SK-N-SH (cell line): ENCODE measurements at regions not wholly inside any gene's neighbourhood (a gene's known extent, or its start where the extent isn't known, plus 50 kb on each side); places are given as distances from the start of the nearest gene placed in this dataset.

Experiments used
- CTCF ChIA-PET: fragments of 300-600, 350-600 bp; formaldehyde crosslinking; extraction: SDS; loops from one replicate; lab custom pipeline; 2021; lab: Yijun Ruan, JAX
- POLR2A ChIA-PET: fragments of 350-600 bp; sonication (Branson Sonifier 250); formaldehyde crosslinking; extraction: SDS; loops from one replicate; lab custom pipeline; 2020; ENCODE audit warnings: antibody characterized with exemption, inconsistent platforms; lab: Yijun Ruan, JAX
- DNase-seq: peaks from one replicate; pipeline ENCODE4 v3.0.0; 2012
- H2AFZ ChIP-seq: fragments of 200-600 bp; sonication (generic); 2 replicates; pipeline ENCODE4 v1.8.1; 2016; ENCODE audit warnings: antibody characterized with exemption, mild to moderate bottlenecking, low read depth
- H3F3A ChIP-seq: fragments of 200-600 bp; sonication (generic); replicated peaks from 2 replicates; pipeline ENCODE3; 2016; ENCODE audit warnings: antibody characterized with exemption, mild to moderate bottlenecking; ENCODE audit not compliant: insufficient read depth
- H3K27ac ChIP-seq, 2 experiments: fragments of 200-500 bp in 1 of 2; fragments of 200-600 bp in 1 of 2; sonication (Bioruptor generic) in 1 of 2; sonication (generic), shearing (Covaris generic) in 1 of 2; 2 replicates each; pipeline versions ENCODE4 v1.5.1 to v1.6.1; 2014 to 2016; ENCODE audit warnings: low read depth in 2 of 2, inconsistent platforms in 1 of 2, low read length in 1 of 2, mild to moderate bottlenecking in 1 of 2, mixed read lengths in 1 of 2
- H3K27me3 ChIP-seq: fragments of 200-600 bp; sonication (generic), shearing (Covaris generic); 2 replicates; pipeline ENCODE4 v1.6.1; 2016; ENCODE audit warnings: mixed run types; ENCODE audit not compliant: insufficient read depth
- H3K36me3 ChIP-seq, 2 experiments: fragments of 200-500 bp in 1 of 2; fragments of 200-600 bp in 1 of 2; sonication (Bioruptor generic) in 1 of 2; sonication (generic) in 1 of 2; replicated peaks in 1 of 2; 2 replicates each; pipeline versions ENCODE3 to v1.5.1; 2014 to 2016; ENCODE audit warnings: low read length in 1 of 2, mild to moderate bottlenecking in 1 of 2; ENCODE audit not compliant: insufficient read depth in 2 of 2, control insufficient read depth in 1 of 2
- H3K4me1 ChIP-seq, 2 experiments: fragments of 200-500 bp in 1 of 2; fragments of 200-600 bp in 1 of 2; sonication (Bioruptor generic) in 1 of 2; sonication (generic), shearing (Covaris generic) in 1 of 2; 2 replicates each; pipeline versions ENCODE4 v1.5.1 to v1.6.1; 2014 to 2016; ENCODE audit warnings: low read depth in 1 of 2, low read length in 1 of 2, mixed run types in 1 of 2; ENCODE audit not compliant: insufficient read depth in 2 of 2, control insufficient read depth in 1 of 2
- H3K4me2 ChIP-seq: fragments of 200-600 bp; sonication (generic), shearing (Covaris generic); 2 replicates; pipeline ENCODE4 v1.6.1; 2017; ENCODE audit warnings: mixed run types
- H3K4me3 ChIP-seq, 2 experiments: fragments of 200-500 bp in 1 of 2; fragments of 200-600 bp in 1 of 2; sonication (Bioruptor generic) in 1 of 2; sonication (generic), shearing (Covaris generic) in 1 of 2; 2 replicates each; pipeline versions ENCODE4 v1.5.1 to v1.8.1; 2014 to 2016; ENCODE audit warnings: low read depth in 2 of 2, inconsistent platforms in 1 of 2, low read length in 1 of 2, mild to moderate bottlenecking in 1 of 2, mixed read lengths in 1 of 2, moderate library complexity in 1 of 2
- H3K79me2 ChIP-seq: fragments of 200-600 bp; sonication (generic); 2 replicates; pipeline ENCODE4 v1.8.1; 2017; ENCODE audit warnings: mild to moderate bottlenecking; ENCODE audit not compliant: insufficient read depth
- H3K9ac ChIP-seq: fragments of 200-600 bp; sonication (generic); 2 replicates; pipeline ENCODE4 v1.6.1; 2017; ENCODE audit warnings: mixed run types
- H3K9me2 ChIP-seq: fragments of 200-600 bp; sonication (generic); 2 replicates; pipeline ENCODE4 v1.6.1; 2017; ENCODE audit warnings: mixed run types
- H3K9me3 ChIP-seq: fragments of 200-600 bp; sonication (generic); 2 replicates; pipeline ENCODE4 v1.6.1; 2017; ENCODE audit warnings: mixed run types, mild to moderate bottlenecking, moderate library complexity
- H4K20me1 ChIP-seq: fragments of 200-600 bp; sonication (generic); 2 replicates; pipeline ENCODE4 v1.6.1; 2017; ENCODE audit warnings: mild to moderate bottlenecking, mixed run types; ENCODE audit not compliant: insufficient read depth
- EP300 ChIP-seq, 2 experiments: IDR thresholded peaks; 2 replicates each; pipeline versions ENCODE4 v1.4.0 to v1.6.1; 2012; ENCODE audit warnings: borderline replicate concordance in 1 of 2, low read depth in 1 of 2, low read length in 1 of 2
- EZH2phosphoT487 ChIP-seq: fragments of 200-600 bp; sonication (generic); IDR thresholded peaks from 2 replicates; pipeline ENCODE4 v1.6.1; 2017; ENCODE audit warnings: low read depth, mixed run types, mild to moderate bottlenecking, antibody characterized with exemption, moderate library complexity, borderline replicate concordance
- FOSL2 ChIP-seq: IDR thresholded peaks from 2 replicates; pipeline ENCODE4 v1.4.0; 2012; ENCODE audit warnings: low read depth, mild to moderate bottlenecking, moderate library complexity, borderline replicate concordance
- FOXJ3 ChIP-seq: sonication (generic); formaldehyde crosslinking; IDR thresholded peaks from 2 replicates; pipeline ENCODE4 v1.5.1; 2020; ENCODE audit warnings: mild to moderate bottlenecking, missing genetic modification reagents
- FOXM1 ChIP-seq: IDR thresholded peaks from 2 replicates; pipeline ENCODE4 v1.4.0; 2012; ENCODE audit warnings: low read depth, mild to moderate bottlenecking
- NFIC ChIP-seq: IDR thresholded peaks from 2 replicates; pipeline ENCODE4 v1.4.0; 2012; ENCODE audit warnings: borderline replicate concordance
- RAD21 ChIP-seq: IDR thresholded peaks from 2 replicates; pipeline ENCODE4 v1.6.1; 2012; ENCODE audit warnings: mild to moderate bottlenecking, low read length
- RXRA ChIP-seq: IDR thresholded peaks from 2 replicates; pipeline ENCODE4 v1.4.0; 2012; ENCODE audit warnings: low read depth, mild to moderate bottlenecking, borderline replicate concordance
- SIN3A ChIP-seq: IDR thresholded peaks from 2 replicates; pipeline ENCODE4 v1.6.1; 2012; ENCODE audit warnings: low read depth, mild to moderate bottlenecking, low read length, moderate library complexity, borderline replicate concordance
- SMC3 ChIP-seq: IDR thresholded peaks from 2 replicates; pipeline ENCODE4 v1.6.1; 2012; ENCODE audit warnings: low read depth, low read length, improper control_type of control experiment
- TAF1 ChIP-seq: IDR thresholded peaks from 2 replicates; pipeline ENCODE4 v1.6.1; 2012; ENCODE audit warnings: low read depth, mild to moderate bottlenecking, low read length, moderate library complexity, borderline replicate concordance
- TEAD4 ChIP-seq: IDR thresholded peaks from 2 replicates; pipeline ENCODE4 v1.4.0; 2012; ENCODE audit warnings: mild to moderate bottlenecking, borderline replicate concordance; ENCODE audit not compliant: insufficient read depth
- WGBS: methylation state at CpG from one replicate; pipeline ENCODE4 v1.1.6; 2017; ENCODE audit warnings: low lambda C conversion rate; 5-methylcytosine and 5-hydroxymethylcytosine counted together
- TF ChIP-seq, protein P1 (sequence below): fragments of 200-600 bp; sonication (generic); IDR thresholded peaks from 2 replicates; pipeline ENCODE4 v1.6.1; 2017; ENCODE audit warnings: antibody characterized with exemption, mild to moderate bottlenecking, moderate library complexity
- TF ChIP-seq, protein P2 (sequence below): IDR thresholded peaks from 2 replicates; pipeline ENCODE4 v1.4.0; 2012; ENCODE audit warnings: low read depth
- TF ChIP-seq, protein P3 (sequence below): IDR thresholded peaks from 2 replicates; pipeline ENCODE4 v1.6.1; 2012; ENCODE audit warnings: mild to moderate bottlenecking, low read depth, low read length, moderate library complexity
- TF ChIP-seq, protein P4 (sequence below): IDR thresholded peaks from 2 replicates; pipeline ENCODE4 v1.4.0; 2012; ENCODE audit warnings: low read depth, borderline replicate concordance

DNA sequence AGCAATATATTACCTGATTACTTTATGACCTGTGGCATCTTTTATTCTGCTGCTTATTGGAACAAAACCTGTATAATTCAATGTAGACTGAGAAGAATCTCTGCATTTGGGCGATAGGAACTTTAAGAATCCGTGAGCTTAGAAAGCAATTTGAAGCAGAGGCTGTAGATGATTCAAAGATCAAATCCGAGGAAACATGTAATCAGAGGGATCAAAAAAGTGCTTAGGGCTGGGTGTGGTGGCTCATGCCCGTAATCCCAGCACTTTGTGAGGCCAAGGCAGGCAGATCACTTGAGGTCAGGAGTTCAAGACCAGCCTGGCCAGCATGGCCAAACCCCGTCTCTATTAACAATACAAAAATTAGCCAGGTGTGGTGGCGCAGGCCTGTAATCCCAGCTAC lies 198.4 kb downstream of the MTX2 start:
- Histone ChIP-seq H3K27me3 (no peaks in the 10 kb centered on the region), H3K79me2 (no peaks in the 10 kb centered on the region), H3K9ac (no peak overlapping the region), H3F3A (no peaks in the 10 kb centered on the region), H2AFZ (no peak overlapping the region), H3K4me2 (no peak overlapping the region), H3K9me2 (no peaks in the 10 kb centered on the region), H3K4me1 (peaks cover 0 to 17% of the 10 kb centered on the region in 2 experiments; a peak in 3 of 4 replicates), H3K36me3 (no peaks in the 10 kb centered on the region), H3K27ac (no peak overlapping the region), H3K9me3 (no peaks in the 10 kb centered on the region), H4K20me1 (no peaks in the 10 kb centered on the region), H3K4me3 (no peak overlapping the region)
- TF ChIP-seq RAD21 (no peak), FOSL2 (no peak), NFIC (no peak), SMC3 (no peak), FOXM1 (no peak), EP300 (IDR thresholded peaks at IDR 0.05; ENCODE audit: borderline replicate concordance in 1 of 2, low read depth in 1 of 2, low read length in 1 of 2) (no peak), TEAD4 (no peak), TAF1 (no peak), SIN3A (no peak), RXRA (no peak), FOXJ3 (CRISPR knock-in tag) (no peak), EZH2phosphoT487 (no peak)
- TF ChIP-seq, protein P1, sequence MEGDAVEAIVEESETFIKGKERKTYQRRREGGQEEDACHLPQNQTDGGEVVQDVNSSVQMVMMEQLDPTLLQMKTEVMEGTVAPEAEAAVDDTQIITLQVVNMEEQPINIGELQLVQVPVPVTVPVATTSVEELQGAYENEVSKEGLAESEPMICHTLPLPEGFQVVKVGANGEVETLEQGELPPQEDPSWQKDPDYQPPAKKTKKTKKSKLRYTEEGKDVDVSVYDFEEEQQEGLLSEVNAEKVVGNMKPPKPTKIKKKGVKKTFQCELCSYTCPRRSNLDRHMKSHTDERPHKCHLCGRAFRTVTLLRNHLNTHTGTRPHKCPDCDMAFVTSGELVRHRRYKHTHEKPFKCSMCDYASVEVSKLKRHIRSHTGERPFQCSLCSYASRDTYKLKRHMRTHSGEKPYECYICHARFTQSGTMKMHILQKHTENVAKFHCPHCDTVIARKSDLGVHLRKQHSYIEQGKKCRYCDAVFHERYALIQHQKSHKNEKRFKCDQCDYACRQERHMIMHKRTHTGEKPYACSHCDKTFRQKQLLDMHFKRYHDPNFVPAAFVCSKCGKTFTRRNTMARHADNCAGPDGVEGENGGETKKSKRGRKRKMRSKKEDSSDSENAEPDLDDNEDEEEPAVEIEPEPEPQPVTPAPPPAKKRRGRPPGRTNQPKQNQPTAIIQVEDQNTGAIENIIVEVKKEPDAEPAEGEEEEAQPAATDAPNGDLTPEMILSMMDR, result no peak
- TF ChIP-seq, protein P2, sequence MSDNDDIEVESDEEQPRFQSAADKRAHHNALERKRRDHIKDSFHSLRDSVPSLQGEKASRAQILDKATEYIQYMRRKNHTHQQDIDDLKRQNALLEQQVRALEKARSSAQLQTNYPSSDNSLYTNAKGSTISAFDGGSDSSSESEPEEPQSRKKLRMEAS, result no peak
- TF ChIP-seq, protein P3, sequence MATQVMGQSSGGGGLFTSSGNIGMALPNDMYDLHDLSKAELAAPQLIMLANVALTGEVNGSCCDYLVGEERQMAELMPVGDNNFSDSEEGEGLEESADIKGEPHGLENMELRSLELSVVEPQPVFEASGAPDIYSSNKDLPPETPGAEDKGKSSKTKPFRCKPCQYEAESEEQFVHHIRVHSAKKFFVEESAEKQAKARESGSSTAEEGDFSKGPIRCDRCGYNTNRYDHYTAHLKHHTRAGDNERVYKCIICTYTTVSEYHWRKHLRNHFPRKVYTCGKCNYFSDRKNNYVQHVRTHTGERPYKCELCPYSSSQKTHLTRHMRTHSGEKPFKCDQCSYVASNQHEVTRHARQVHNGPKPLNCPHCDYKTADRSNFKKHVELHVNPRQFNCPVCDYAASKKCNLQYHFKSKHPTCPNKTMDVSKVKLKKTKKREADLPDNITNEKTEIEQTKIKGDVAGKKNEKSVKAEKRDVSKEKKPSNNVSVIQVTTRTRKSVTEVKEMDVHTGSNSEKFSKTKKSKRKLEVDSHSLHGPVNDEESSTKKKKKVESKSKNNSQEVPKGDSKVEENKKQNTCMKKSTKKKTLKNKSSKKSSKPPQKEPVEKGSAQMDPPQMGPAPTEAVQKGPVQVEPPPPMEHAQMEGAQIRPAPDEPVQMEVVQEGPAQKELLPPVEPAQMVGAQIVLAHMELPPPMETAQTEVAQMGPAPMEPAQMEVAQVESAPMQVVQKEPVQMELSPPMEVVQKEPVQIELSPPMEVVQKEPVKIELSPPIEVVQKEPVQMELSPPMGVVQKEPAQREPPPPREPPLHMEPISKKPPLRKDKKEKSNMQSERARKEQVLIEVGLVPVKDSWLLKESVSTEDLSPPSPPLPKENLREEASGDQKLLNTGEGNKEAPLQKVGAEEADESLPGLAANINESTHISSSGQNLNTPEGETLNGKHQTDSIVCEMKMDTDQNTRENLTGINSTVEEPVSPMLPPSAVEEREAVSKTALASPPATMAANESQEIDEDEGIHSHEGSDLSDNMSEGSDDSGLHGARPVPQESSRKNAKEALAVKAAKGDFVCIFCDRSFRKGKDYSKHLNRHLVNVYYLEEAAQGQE, result no peak
- TF ChIP-seq, protein P4, sequence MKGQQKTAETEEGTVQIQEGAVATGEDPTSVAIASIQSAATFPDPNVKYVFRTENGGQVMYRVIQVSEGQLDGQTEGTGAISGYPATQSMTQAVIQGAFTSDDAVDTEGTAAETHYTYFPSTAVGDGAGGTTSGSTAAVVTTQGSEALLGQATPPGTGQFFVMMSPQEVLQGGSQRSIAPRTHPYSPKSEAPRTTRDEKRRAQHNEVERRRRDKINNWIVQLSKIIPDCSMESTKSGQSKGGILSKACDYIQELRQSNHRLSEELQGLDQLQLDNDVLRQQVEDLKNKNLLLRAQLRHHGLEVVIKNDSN, result no peak
- ChIA-PET POLR2A (no interaction called here), CTCF (interaction anchor here (6.1 kb wide), 1 partner anchor 13 kb away, joined by 34 read pairs; no protein-coding TSS in a partner anchor)
- DNase-seq, result no peak
- 82% methylated on average over 6 of the region's 6 CpGs for WGBS
